GM12878 (cell line): ENCODE measurements at regions not wholly inside any gene's neighbourhood (a gene's known extent, or its start where the extent isn't known, plus 50 kb on each side); places are given as distances from the start of the nearest gene placed in this dataset.

Source experiments
- ATAC-seq: fragments of 200-7000 bp; cut with Tn5 transposase; 3 replicates; pipeline ENCODE4 v1.9.1; 2020; ENCODE audit warnings: mild to moderate bottlenecking, moderate library complexity
- BruUV-seq: library from RNA; stranded (reverse); fragments of 400-500 nt; replicated peaks from 2 replicates; lab custom pipeline; 2021; lab: Mats Ljungman, UMichigan
- CTCF ChIA-PET: fragments of 300-600 bp; sonication (Branson Sonifier 250); formaldehyde crosslinking; extraction: SDS; loops from one replicate; lab custom pipeline; 2021; ENCODE audit warnings: inconsistent platforms; lab: Yijun Ruan, JAX
- POLR2A ChIA-PET: fragments of 350-600 bp; formaldehyde crosslinking; extraction: SDS; loops from one replicate; lab custom pipeline; 2021; ENCODE audit warnings: inconsistent platforms; lab: Charles Lee
- RAD21 ChIA-PET: fragments of 300-600 bp; sonication (Branson Sonifier 250); formaldehyde crosslinking; loops from one replicate; lab custom pipeline; 2023; ENCODE audit warnings: antibody characterized with exemption; ENCODE audit not compliant: unreplicated experiment; lab: Charles Lee
- SMC1A ChIA-PET: fragments of 300-600 bp; sonication (Branson Sonifier 250); formaldehyde crosslinking; loops from one replicate; lab custom pipeline; 2023; ENCODE audit not compliant: unreplicated experiment, uncharacterized antibody; lab: Charles Lee
- DNase-seq: peaks from one replicate; pipeline ENCODE4 v3.0.0-alpha.2; 2011; ENCODE audit warnings: low read depth, low spot score
- FAIRE-seq: peaks from 3 replicates; lab custom pipeline; 2011; peaks lifted over from hg19 to GRCh38; lab: Jason Lieb, UNC
- H2AFZ ChIP-seq: 2 replicates; pipeline ENCODE4 v1.6.0; 2011; ENCODE audit warnings: low read depth, low read length, control low read depth; ENCODE audit not compliant: control insufficient read depth
- H3K27ac ChIP-seq: 2 replicates; pipeline ENCODE4 v1.5.1; 2011; ENCODE audit warnings: control low read depth; ENCODE audit not compliant: control insufficient read depth, insufficient read depth
- H3K27me3 ChIP-seq, 2 experiments: replicated peaks in 1 of 2; 2 replicates each; pipeline versions ENCODE4 v1.6.0 to v1.6.1; 2011; ENCODE audit warnings: low read length in 1 of 2; ENCODE audit not compliant: control insufficient read depth in 2 of 2, insufficient read depth in 2 of 2
- H3K36me3 ChIP-seq, 2 experiments: 2 replicates each; pipeline ENCODE4 v1.5.1; 2011; ENCODE audit warnings: low read length in 1 of 2; ENCODE audit not compliant: control insufficient read depth in 2 of 2, insufficient read depth in 2 of 2
- H3K4me1 ChIP-seq: 2 replicates; pipeline ENCODE4 v1.6.1; 2011; ENCODE audit warnings: mild to moderate bottlenecking, low read length, moderate library complexity, mixed read lengths; ENCODE audit not compliant: control insufficient read depth, insufficient read depth
- H3K4me2 ChIP-seq: 2 replicates; pipeline ENCODE4 v1.6.0; 2011; ENCODE audit warnings: control low read depth; ENCODE audit not compliant: control insufficient read depth, insufficient read depth
- H3K4me3 ChIP-seq: fragments of 200-600 bp; sonication (generic); 2 replicates; pipeline ENCODE4 v1.5.1; 2016
- H3K79me2 ChIP-seq: 2 replicates; pipeline ENCODE4 v1.6.0; 2011; ENCODE audit warnings: low read length; ENCODE audit not compliant: control insufficient read depth, insufficient read depth
- H3K9ac ChIP-seq: 2 replicates; pipeline ENCODE4 v1.8.0; 2011; ENCODE audit warnings: low read length, control low read depth, mixed read lengths; ENCODE audit not compliant: control insufficient read depth, insufficient read depth
- H3K9me3 ChIP-seq: replicated peaks from 3 replicates; pipeline ENCODE4 v1.5.1; 2011; ENCODE audit warnings: mild to moderate bottlenecking, low read length; ENCODE audit not compliant: control insufficient read depth, insufficient read depth
- H4K20me1 ChIP-seq: 2 replicates; pipeline ENCODE4 v1.6.0; 2011; ENCODE audit not compliant: control insufficient read depth, insufficient read depth
- ATF7 ChIP-seq: fragments of 450-650 bp; IDR thresholded peaks from 2 replicates; pipeline ENCODE4 v1.6.1; 2016; ENCODE audit warnings: low read depth, mild to moderate bottlenecking
- ESRRA ChIP-seq: IDR thresholded peaks from 2 replicates; pipeline ENCODE4 v1.6.1; 2012; ENCODE audit warnings: mild to moderate bottlenecking, low read length, improper control_type of control experiment
- KDM1A ChIP-seq: fragments of 200-600 bp; sonication (generic); IDR thresholded peaks from 2 replicates; pipeline ENCODE4 v1.6.1; 2016; ENCODE audit warnings: borderline replicate concordance
- MYC ChIP-seq: IDR thresholded peaks from 2 replicates; pipeline ENCODE4 v1.6.1; 2011; ENCODE audit warnings: mild to moderate bottlenecking, low read length, moderate library complexity, inconsistent platforms; ENCODE audit not compliant: insufficient read depth, insufficient replicate concordance, insufficient read length, severe bottlenecking
- NR2C2 ChIP-seq: IDR thresholded peaks from 2 replicates; pipeline ENCODE4 v1.6.1; 2011; ENCODE audit warnings: borderline replicate concordance, low read depth; ENCODE audit not compliant: control insufficient read depth, insufficient read length
- RAD21 ChIP-seq: IDR thresholded peaks from 2 replicates; pipeline ENCODE4 v1.6.1; 2011; ENCODE audit warnings: mild to moderate bottlenecking, low read depth, low read length, moderate library complexity; ENCODE audit not compliant: insufficient read depth
- SUPT20H ChIP-seq: IDR thresholded peaks from 2 replicates; pipeline ENCODE4 v1.6.1; 2011; ENCODE audit warnings: low read depth, mild to moderate bottlenecking, low read length, moderate library complexity, borderline replicate concordance; ENCODE audit not compliant: control insufficient read depth
- ZNF622 ChIP-seq: fragments of 450-650 bp; IDR thresholded peaks from 2 replicates; pipeline ENCODE4 v1.6.1; 2017; ENCODE audit warnings: mild to moderate bottlenecking, inconsistent platforms
- WGBS: methylation state at CpG from one replicate; pipeline ENCODE4 v1.1.6; 2016; ENCODE audit warnings: low lambda C conversion rate; ENCODE audit not compliant: insufficient replicate concordance, insufficient coverage; ENCODE audit errors: missing lambda C conversion rate; 5-methylcytosine and 5-hydroxymethylcytosine counted together
- in situ Hi-C: fragments of 300-500 bp; cut with MboI; formaldehyde crosslinking; loops from 9 replicates; pipeline ENCODE4 v1.14.3; 2018; ENCODE audit warnings: mixed read lengths
- intact Hi-C: fragments of 100-400 bp; cut with micrococcal nuclease; formaldehyde crosslinking; loops from one replicate; pipeline ENCODE4 v1.14.2; 2022; ENCODE audit not compliant: unreplicated experiment
- TF ChIP-seq, protein P1 (sequence below): fragments of 450-650 bp; formaldehyde crosslinking; IDR thresholded peaks from 2 replicates; pipeline ENCODE4 v1.4.0; 2022; ENCODE audit warnings: mild to moderate bottlenecking, moderate library complexity
- TF ChIP-seq, protein P2 (sequence below): IDR thresholded peaks from 2 replicates; pipeline ENCODE4 v1.6.1; 2011; ENCODE audit warnings: mild to moderate bottlenecking, low read depth, low read length, moderate library complexity; ENCODE audit not compliant: insufficient replicate concordance
- TF ChIP-seq, protein P3 (sequence below): fragments of 450-650 bp; IDR thresholded peaks from 2 replicates; pipeline ENCODE4 v1.6.1; 2016; ENCODE audit warnings: mild to moderate bottlenecking

DNA sequence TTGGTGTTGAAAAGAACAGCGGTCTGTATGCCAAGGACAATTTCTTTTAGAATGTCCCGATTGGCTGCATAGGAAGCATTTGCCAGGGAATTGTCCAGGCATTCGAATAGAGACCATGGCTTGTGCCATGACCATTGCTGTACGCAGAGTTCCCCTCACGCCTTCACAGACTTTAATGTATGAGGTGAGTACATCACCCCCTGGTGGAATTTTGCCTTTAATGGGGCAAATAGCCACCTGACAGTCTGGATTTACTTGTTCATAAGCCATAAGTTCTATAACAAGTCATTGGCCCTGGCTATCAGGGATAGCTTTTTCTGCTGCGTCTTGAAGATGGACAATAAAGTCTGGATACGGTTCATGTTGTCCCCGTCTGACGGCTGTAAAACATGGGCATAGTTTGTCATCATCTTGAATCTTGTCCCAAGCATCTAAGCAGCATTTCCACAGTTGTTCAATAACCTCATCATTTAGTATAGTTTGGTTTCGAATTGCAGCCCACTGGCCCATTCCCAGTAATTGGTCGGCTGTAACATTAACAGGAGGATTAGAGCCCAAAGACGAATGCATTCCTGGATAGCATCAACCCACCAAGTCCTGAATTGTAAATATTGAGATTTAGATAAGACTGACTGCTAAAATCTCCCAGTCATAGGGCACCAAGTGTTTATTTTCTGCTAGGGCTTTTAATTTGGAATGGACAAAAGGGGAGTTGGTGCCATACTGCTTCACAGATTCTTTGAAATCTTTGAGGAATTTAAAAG is 67.7 kb upstream of the ARL4D start:
- in situ Hi-C loops = no loop called here
- Histone ChIP-seq H3K9me3 (no peaks in the 10 kb centered on the region), H3K4me1 (peaks cover 15% of the 10 kb centered on the region), H2AFZ (no peak overlapping the region), H3K27me3 (no peaks in the 10 kb centered on the region)
- 41% methylated on average over 12 of the region's 12 CpGs for WGBS
- intact Hi-C loops = loop anchor here (5.0 kb wide), 1 partner anchor 309 kb away; the partner anchor contains the start of gene VAT1
- TF ChIP-seq SUPT20H = no peak
- TF ChIP-seq, all 136 proteins: peak for 0
- RAD21 ChIA-PET = no interaction called here
- Histone ChIP-seq H3K4me2 (no peak overlapping the region), H3K27ac (no peak overlapping the region), H3K9ac (no peak overlapping the region), H4K20me1 (no peaks in the 10 kb centered on the region), H3K79me2 (no peaks in the 10 kb centered on the region), H3K4me3 (no peak overlapping the region), H3K36me3 (no peaks in the 10 kb centered on the region)
- POLR2A ChIA-PET = no interaction called here
- CTCF ChIA-PET = no interaction called here
- DNase-seq (no peak), FAIRE-seq (no peak), ATAC-seq (no peak)
- SMC1A ChIA-PET = no interaction called here
- no TSS peak for BruUV-seq

DNA sequence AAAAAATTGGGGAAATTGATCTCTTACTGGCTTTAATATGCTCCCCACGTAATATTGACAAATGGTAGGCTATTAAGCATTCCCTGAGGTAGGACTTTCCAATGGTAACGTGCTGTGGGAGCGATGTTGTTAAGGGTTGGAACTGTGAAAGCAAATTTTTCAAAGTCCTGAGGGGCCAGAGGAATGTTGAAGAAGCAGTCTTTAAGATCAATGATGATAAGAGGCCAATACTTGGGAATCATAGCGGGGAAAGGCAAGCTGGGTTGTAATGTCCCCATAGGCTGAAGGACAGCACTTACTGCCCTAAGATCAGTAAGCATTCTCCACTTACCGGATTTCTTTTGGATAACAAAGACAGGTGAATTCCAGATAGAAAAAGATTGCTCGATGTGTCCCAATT is 69.6 kb upstream of the ARL4D start:
- Histone ChIP-seq H2AFZ (no peak overlapping the region), H3K36me3 (no peaks in the 10 kb centered on the region), H4K20me1 (no peaks in the 10 kb centered on the region), H3K4me1 (peaks cover 12% of the 10 kb centered on the region), H3K9ac (no peak overlapping the region), H3K4me2 (no peak overlapping the region), H3K27me3 (no peaks in the 10 kb centered on the region), H3K9me3 (no peaks in the 10 kb centered on the region), H3K79me2 (no peaks in the 10 kb centered on the region), H3K4me3 (no peak overlapping the region), H3K27ac (no peak overlapping the region)
- ChIA-PET CTCF (no interaction called here), RAD21 (no interaction called here), SMC1A (no interaction called here), POLR2A (no interaction called here)
- 63% methylated on average over 6 of the region's 6 CpGs for WGBS
- no TSS peak for BruUV-seq
- no peak for FAIRE-seq
- intact Hi-C loops = no loop called here
- no peak for DNase-seq
- in situ Hi-C loops = no loop called here
- no peak for ATAC-seq
- TF ChIP-seq ZNF622 = no peak
- TF ChIP-seq ATF7 = no peak
- no peak for TF ChIP-seq KDM1A
- TF ChIP-seq, protein P1, sequence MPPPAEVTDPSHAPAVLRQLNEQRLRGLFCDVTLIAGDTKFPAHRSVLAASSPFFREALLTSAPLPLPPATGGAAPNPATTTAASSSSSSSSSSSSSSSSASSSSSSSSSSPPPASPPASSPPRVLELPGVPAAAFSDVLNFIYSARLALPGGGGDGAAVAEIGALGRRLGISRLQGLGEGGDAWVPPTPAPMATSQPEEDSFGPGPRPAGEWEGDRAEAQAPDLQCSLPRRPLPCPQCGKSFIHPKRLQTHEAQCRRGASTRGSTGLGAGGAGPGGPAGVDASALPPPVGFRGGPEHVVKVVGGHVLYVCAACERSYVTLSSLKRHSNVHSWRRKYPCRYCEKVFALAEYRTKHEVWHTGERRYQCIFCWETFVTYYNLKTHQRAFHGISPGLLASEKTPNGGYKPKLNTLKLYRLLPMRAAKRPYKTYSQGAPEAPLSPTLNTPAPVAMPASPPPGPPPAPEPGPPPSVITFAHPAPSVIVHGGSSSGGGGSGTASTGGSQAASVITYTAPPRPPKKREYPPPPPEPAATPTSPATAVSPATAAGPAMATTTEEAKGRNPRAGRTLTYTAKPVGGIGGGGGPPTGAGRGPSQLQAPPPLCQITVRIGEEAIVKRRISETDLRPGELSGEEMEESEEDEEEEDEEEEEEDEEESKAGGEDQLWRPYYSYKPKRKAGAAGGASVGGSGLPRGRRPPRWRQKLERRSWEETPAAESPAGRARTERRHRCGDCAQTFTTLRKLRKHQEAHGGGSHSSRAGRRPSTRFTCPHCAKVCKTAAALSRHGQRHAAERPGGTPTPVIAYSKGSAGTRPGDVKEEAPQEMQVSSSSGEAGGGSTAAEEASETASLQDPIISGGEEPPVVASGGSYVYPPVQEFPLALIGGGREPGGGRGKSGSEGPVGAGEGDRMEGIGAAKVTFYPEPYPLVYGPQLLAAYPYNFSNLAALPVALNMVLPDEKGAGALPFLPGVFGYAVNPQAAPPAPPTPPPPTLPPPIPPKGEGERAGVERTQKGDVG (CRISPR knock-in tag) = no peak
- TF ChIP-seq, protein P2, sequence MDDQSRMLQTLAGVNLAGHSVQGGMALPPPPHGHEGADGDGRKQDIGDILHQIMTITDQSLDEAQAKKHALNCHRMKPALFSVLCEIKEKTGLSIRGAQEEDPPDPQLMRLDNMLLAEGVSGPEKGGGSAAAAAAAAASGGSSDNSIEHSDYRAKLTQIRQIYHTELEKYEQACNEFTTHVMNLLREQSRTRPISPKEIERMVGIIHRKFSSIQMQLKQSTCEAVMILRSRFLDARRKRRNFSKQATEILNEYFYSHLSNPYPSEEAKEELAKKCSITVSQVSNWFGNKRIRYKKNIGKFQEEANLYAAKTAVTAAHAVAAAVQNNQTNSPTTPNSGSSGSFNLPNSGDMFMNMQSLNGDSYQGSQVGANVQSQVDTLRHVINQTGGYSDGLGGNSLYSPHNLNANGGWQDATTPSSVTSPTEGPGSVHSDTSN = no peak
- TF ChIP-seq, protein P3, sequence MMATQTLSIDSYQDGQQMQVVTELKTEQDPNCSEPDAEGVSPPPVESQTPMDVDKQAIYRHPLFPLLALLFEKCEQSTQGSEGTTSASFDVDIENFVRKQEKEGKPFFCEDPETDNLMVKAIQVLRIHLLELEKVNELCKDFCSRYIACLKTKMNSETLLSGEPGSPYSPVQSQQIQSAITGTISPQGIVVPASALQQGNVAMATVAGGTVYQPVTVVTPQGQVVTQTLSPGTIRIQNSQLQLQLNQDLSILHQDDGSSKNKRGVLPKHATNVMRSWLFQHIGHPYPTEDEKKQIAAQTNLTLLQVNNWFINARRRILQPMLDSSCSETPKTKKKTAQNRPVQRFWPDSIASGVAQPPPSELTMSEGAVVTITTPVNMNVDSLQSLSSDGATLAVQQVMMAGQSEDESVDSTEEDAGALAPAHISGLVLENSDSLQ = no peak
- TF ChIP-seq MYC = no peak
- TF ChIP-seq NR2C2 = no peak
- TF ChIP-seq RAD21 = no peak
- TF ChIP-seq ESRRA = no peak
